GM23338 (cell line): ENCODE measurements at regions not wholly inside any gene's neighbourhood (a gene's known extent, or its start where the extent isn't known, plus 50 kb on each side); places are given as distances from the start of the nearest gene placed in this dataset.

Experiments
- ATAC-seq: fragments of 200-7000 bp; cut with Tn5 transposase; 3 replicates; pipeline ENCODE4 v1.9.1; 2020
- DNase-seq: peaks from one replicate; pipeline ENCODE4 v3.0.0-alpha.2; 2015; ENCODE audit warnings: low spot score
- H2AFZ ChIP-seq: fragments of 200-600 bp; sonication (generic); 2 replicates; pipeline ENCODE4 v1.8.0; 2016; ENCODE audit warnings: antibody characterized with exemption, mild to moderate bottlenecking, moderate library complexity
- H3F3A ChIP-seq: fragments of 200-600 bp; sonication (generic); replicated peaks from 2 replicates; pipeline ENCODE4 v1.8.0; 2017; ENCODE audit warnings: antibody characterized with exemption, mixed run types, low read depth
- H3K27ac ChIP-seq: fragments of 200-600 bp; sonication (generic); 2 replicates; pipeline ENCODE4 v1.6.1; 2016; ENCODE audit warnings: low read depth
- H3K27me3 ChIP-seq: fragments of 200-600 bp; sonication (generic); 2 replicates; pipeline ENCODE4 v1.8.0; 2016; ENCODE audit warnings: mild to moderate bottlenecking, mixed run types, moderate library complexity; ENCODE audit not compliant: insufficient read depth
- H3K36me3 ChIP-seq: fragments of 200-600 bp; sonication (generic); 2 replicates; pipeline ENCODE4 v1.8.0; 2016; ENCODE audit warnings: mild to moderate bottlenecking; ENCODE audit not compliant: insufficient read depth
- H3K4me1 ChIP-seq: fragments of 200-600 bp; sonication (generic); 2 replicates; pipeline ENCODE4 v1.8.0; 2016; ENCODE audit warnings: mild to moderate bottlenecking, moderate library complexity; ENCODE audit not compliant: insufficient read depth
- H3K4me2 ChIP-seq: fragments of 200-600 bp; sonication (generic); 2 replicates; pipeline ENCODE4 v1.7.1; 2017; ENCODE audit warnings: mixed run types
- H3K4me3 ChIP-seq: fragments of 200-600 bp; sonication (generic); 2 replicates; pipeline ENCODE4 v1.6.1; 2016; ENCODE audit warnings: mixed run types
- H3K79me2 ChIP-seq: fragments of 200-600 bp; sonication (generic); replicated peaks from 2 replicates; pipeline ENCODE4 v1.8.0; 2017; ENCODE audit warnings: mild to moderate bottlenecking; ENCODE audit not compliant: insufficient read depth
- H3K9me2 ChIP-seq: fragments of 200-600 bp; sonication (generic); 2 replicates; pipeline ENCODE4 v1.8.0; 2017; ENCODE audit not compliant: insufficient read depth
- H4K20me1 ChIP-seq: fragments of 200-600 bp; sonication (generic); replicated peaks from 2 replicates; pipeline ENCODE4 v1.8.0; 2017; ENCODE audit warnings: mild to moderate bottlenecking; ENCODE audit not compliant: insufficient read depth
- H3K27ac Mint-ChIP-seq: 2 replicates; pipeline ENCODE4 v1.8.0; 2020; ENCODE audit warnings: inconsistent platforms, mild to moderate bottlenecking, moderate library complexity, mixed read lengths
- H3K27me3 Mint-ChIP-seq: 3 replicates; pipeline ENCODE4 v1.8.0; 2022; ENCODE audit warnings: low read depth, mild to moderate bottlenecking, moderate library complexity, mixed read lengths, inconsistent platforms; ENCODE audit not compliant: insufficient read depth, poor library complexity
- H3K36me3 Mint-ChIP-seq: 3 replicates; pipeline ENCODE4 v1.8.0; 2021; ENCODE audit warnings: low read depth, mild to moderate bottlenecking, inconsistent platforms, moderate library complexity, mixed read lengths
- H3K4me1 Mint-ChIP-seq: 3 replicates; pipeline ENCODE4 v1.8.0; 2020; ENCODE audit warnings: mild to moderate bottlenecking, inconsistent platforms, mixed read lengths
- H3K4me3 Mint-ChIP-seq: 3 replicates; pipeline ENCODE4 v1.8.0; 2021; ENCODE audit warnings: moderate library complexity, mild to moderate bottlenecking, inconsistent platforms, mixed read lengths
- H3K9me3 Mint-ChIP-seq: 3 replicates; pipeline ENCODE4 v1.8.0; 2020; ENCODE audit warnings: moderate library complexity, mild to moderate bottlenecking, inconsistent platforms, mixed read lengths
- CREB1 ChIP-seq: fragments of 250-450 bp; sonication (Bioruptor Pico); IDR thresholded peaks from 2 replicates; pipeline ENCODE4 v1.5.0; 2020; ENCODE audit warnings: low read depth, mild to moderate bottlenecking, moderate library complexity
- CTCF ChIP-seq, 2 experiments: fragments of 200-600 bp in 1 of 2; sonication (generic) in 1 of 2; conservative IDR thresholded peaks; 2 replicates each; pipeline versions ENCODE4 v1.5.1 to v1.6.1; 2016 to 2017; ENCODE audit warnings: antibody characterized with exemption in 2 of 2, low read depth in 2 of 2, mild to moderate bottlenecking in 2 of 2, moderate library complexity in 1 of 2
- ETS1 ChIP-seq: IDR thresholded peaks from 2 replicates; pipeline ENCODE4 v1.6.1; 2016; ENCODE audit warnings: antibody characterized with exemption
- EZH2 ChIP-seq: fragments of 200-600 bp; sonication (generic); IDR thresholded peaks from one replicate; pipeline ENCODE4 v1.8.0; 2017; ENCODE audit warnings: antibody characterized with exemption, mild to moderate bottlenecking, low read depth; ENCODE audit not compliant: unreplicated experiment
- JUNB ChIP-seq: IDR thresholded peaks from one replicate; pipeline ENCODE4 v1.6.1; 2016; ENCODE audit warnings: antibody characterized with exemption; ENCODE audit not compliant: unreplicated experiment
- NANOG ChIP-seq: IDR thresholded peaks from 2 replicates; pipeline ENCODE4 v1.6.1; 2016; ENCODE audit warnings: antibody characterized with exemption, borderline replicate concordance
- POLR2AphosphoS5 ChIP-seq: IDR thresholded peaks from 2 replicates; pipeline ENCODE4 v1.6.1; 2016; ENCODE audit warnings: antibody characterized with exemption, low read depth
- REST ChIP-seq: IDR thresholded peaks from one replicate; pipeline ENCODE4 v1.6.1; 2018; ENCODE audit warnings: antibody characterized with exemption; ENCODE audit not compliant: unreplicated experiment
- STAT1 ChIP-seq: IDR thresholded peaks from one replicate; pipeline ENCODE4 v1.6.1; 2016; ENCODE audit warnings: antibody characterized with exemption; ENCODE audit not compliant: unreplicated experiment
- ZNF114 ChIP-seq: fragments of 250-450 bp; sonication (Bioruptor Pico); IDR thresholded peaks from 2 replicates; pipeline ENCODE4 v1.5.0; 2020; ENCODE audit warnings: mild to moderate bottlenecking, moderate library complexity
- ZNF331 ChIP-seq: fragments of 250-450 bp; sonication (Bioruptor Pico); IDR thresholded peaks from 2 replicates; pipeline ENCODE4 v1.5.0; 2020; ENCODE audit warnings: low read depth, mild to moderate bottlenecking, moderate library complexity

- Mint-ChIP-seq H3K36me3 (peaks cover 2% of the 10 kb centered on the region; the same call in 2 of the 3 replicates), H3K27me3 (peaks cover 10% of the 10 kb centered on the region), H3K9me3 (peaks cover 4% of the 10 kb centered on the region; the same call in 1 of the 3 replicates), H3K4me1 (no peaks in the 10 kb centered on the region; the same call in 2 of the 3 replicates), H3K4me3 (no peak overlapping the region), H3K27ac (no peak overlapping the region)
- Histone ChIP-seq H3K79me2 (no peaks in the 10 kb centered on the region), H3K4me2 (no peak overlapping the region), H4K20me1 (no peaks in the 10 kb centered on the region), H3K27ac (no peak overlapping the region), H2AFZ (no peak overlapping the region), H3F3A (no peaks in the 10 kb centered on the region), H3K4me1 (no peaks in the 10 kb centered on the region), H3K9me2 (no peaks in the 10 kb centered on the region), H3K4me3 (no peak overlapping the region), H3K36me3 (no peaks in the 10 kb centered on the region), H3K27me3 (no peaks in the 10 kb centered on the region)
- TF ChIP-seq ZNF331 (CRISPR knock-in tag) (no peak), ZNF114 (CRISPR knock-in tag) (no peak), CTCF (conservative IDR thresholded peaks at IDR 0.05; ENCODE audit: low read depth in 2 of 2) (no peak), CREB1 (CRISPR knock-in tag) (no peak), REST (no peak), POLR2AphosphoS5 (no peak), NANOG (no peak), EZH2 (no peak), STAT1 (no peak)
- ATAC-seq (no peak), DNase-seq (no peak)
Observed at GRCh38 chr1:227403535-227403934, 85.2 kb upstream of the CDC42BPA start.

- H3K4me2 ChIP-seq: no peak overlapping the region
- H3K27ac Mint-ChIP-seq: no peak overlapping the region
- no peak for TF ChIP-seq ZNF114 (CRISPR knock-in tag)
- no peak for TF ChIP-seq ZNF331 (CRISPR knock-in tag)
- no peak for TF ChIP-seq CREB1 (CRISPR knock-in tag)
- TF ChIP-seq JUNB: no peak
- TF ChIP-seq EZH2: no peak
- TF ChIP-seq REST: no peak
- no peak for TF ChIP-seq NANOG
- TF ChIP-seq ETS1: no peak
- no peak for TF ChIP-seq STAT1
- no peak for TF ChIP-seq POLR2AphosphoS5
Observed at GRCh38 chr1:227401562-227402342, 83.5 kb upstream of the CDC42BPA start.

More at GRCh38 chr1:227401562-227402342, 83.5 kb upstream of the CDC42BPA start:
- H3F3A ChIP-seq: no peaks in the 10 kb centered on the region
- H3K36me3 Mint-ChIP-seq: peaks cover 2% of the 10 kb centered on the region; the same call in 2 of the 3 replicates
- no peak overlapping the region for H3K4me3 ChIP-seq
- H3K4me1 ChIP-seq: no peaks in the 10 kb centered on the region
- no peaks in the 10 kb centered on the region for H3K27me3 ChIP-seq
- H3K4me3 Mint-ChIP-seq: no peak overlapping the region
- H3K9me2 ChIP-seq: no peaks in the 10 kb centered on the region; the same call in 1 of the 2 replicates
- no peaks in the 10 kb centered on the region for H3K36me3 ChIP-seq
- peaks cover 10% of the 10 kb centered on the region for H3K27me3 Mint-ChIP-seq
- no peak overlapping the region for H2AFZ ChIP-seq
- DNase-seq (no peak), ATAC-seq (no peak)
- H3K27ac ChIP-seq: no peak overlapping the region
- H3K4me1 Mint-ChIP-seq: no peaks in the 10 kb centered on the region; the same call in 2 of the 3 replicates
- H3K79me2 ChIP-seq: no peaks in the 10 kb centered on the region
- H3K9me3 Mint-ChIP-seq: peaks cover 4% of the 10 kb centered on the region; the same call in 1 of the 3 replicates
- no peaks in the 10 kb centered on the region for H4K20me1 ChIP-seq
